AG09309 (cell line): ENCODE measurements at regions not wholly inside any gene's neighbourhood (a gene's known extent, or its start where the extent isn't known, plus 50 kb on each side); places are given as distances from the start of the nearest gene placed in this dataset.

Experiments
- DNase-seq: peaks from one replicate; pipeline ENCODE4 v3.0.0-alpha.2; 2010; ENCODE audit warnings: low read depth
- H3K4me3 ChIP-seq: 2 replicates; pipeline ENCODE4 v1.5.1; 2011; ENCODE audit warnings: mild to moderate bottlenecking, low read depth, low read length, moderate library complexity; ENCODE audit not compliant: control insufficient read depth
- TF ChIP-seq, protein P1 (sequence below): IDR thresholded peaks from 2 replicates; pipeline ENCODE4 v1.5.1; 2011; ENCODE audit warnings: mild to moderate bottlenecking, low read depth, low read length, inconsistent platforms; ENCODE audit not compliant: insufficient read depth, control insufficient read depth; ENCODE audit errors: missing control alignments

GRCh38 chr17:73725794-73726515, 81.7 kb upstream of the SDK2 start:
- no peak overlapping the region for H3K4me3 ChIP-seq
- TF ChIP-seq, protein P1, sequence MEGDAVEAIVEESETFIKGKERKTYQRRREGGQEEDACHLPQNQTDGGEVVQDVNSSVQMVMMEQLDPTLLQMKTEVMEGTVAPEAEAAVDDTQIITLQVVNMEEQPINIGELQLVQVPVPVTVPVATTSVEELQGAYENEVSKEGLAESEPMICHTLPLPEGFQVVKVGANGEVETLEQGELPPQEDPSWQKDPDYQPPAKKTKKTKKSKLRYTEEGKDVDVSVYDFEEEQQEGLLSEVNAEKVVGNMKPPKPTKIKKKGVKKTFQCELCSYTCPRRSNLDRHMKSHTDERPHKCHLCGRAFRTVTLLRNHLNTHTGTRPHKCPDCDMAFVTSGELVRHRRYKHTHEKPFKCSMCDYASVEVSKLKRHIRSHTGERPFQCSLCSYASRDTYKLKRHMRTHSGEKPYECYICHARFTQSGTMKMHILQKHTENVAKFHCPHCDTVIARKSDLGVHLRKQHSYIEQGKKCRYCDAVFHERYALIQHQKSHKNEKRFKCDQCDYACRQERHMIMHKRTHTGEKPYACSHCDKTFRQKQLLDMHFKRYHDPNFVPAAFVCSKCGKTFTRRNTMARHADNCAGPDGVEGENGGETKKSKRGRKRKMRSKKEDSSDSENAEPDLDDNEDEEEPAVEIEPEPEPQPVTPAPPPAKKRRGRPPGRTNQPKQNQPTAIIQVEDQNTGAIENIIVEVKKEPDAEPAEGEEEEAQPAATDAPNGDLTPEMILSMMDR, result no peak
- DNase-seq, result no peak

DNA sequence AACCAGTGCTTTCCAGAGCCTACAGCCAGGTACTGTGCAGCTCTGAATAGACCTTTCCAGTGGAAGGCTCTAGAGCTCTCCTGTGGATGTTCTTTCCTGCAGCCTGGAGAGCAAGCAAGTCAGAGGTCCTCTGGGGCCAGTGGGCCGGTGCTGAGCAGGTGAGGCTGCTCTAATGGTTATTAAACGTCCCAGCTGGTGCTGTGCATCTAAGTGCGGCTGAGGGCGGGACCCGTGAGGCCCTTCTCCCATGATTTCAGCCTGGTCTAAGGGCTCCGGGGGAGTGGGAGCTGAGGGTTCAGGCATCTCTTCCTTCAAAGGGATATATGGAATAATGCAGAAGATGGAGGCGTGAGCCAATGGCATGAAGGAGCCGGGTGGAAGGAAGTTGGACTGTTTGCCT, 83.7 kb upstream of the SDK2 start:
- TF ChIP-seq, protein P1, result no peak
- H3K4me3 ChIP-seq, result no peak overlapping the region
- DNase-seq, result no peak

DNA sequence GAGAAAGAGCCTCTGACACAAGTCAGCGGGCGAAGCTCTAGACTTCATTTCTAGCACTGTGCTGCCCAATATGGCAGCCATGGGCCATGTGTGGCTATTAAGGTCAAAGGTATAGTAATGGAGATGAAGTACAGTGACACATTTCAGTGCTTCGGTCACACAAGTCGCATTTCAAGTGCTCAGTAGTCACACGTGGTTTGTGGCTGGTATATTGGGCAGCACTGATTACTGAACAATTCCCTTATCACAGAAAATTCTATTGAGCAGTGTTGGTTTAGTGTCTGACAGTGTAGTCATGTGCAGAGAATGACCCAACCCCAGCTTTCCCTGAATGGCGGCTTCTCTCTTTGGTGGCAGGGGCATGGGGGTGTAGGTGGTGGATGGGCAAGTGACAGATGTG, 84.9 kb upstream of the SDK2 start:
- DNase-seq, result no peak
- TF ChIP-seq, protein P1, result no peak
- H3K4me3 ChIP-seq, result no peak overlapping the region

GRCh38 chr17:73731733-73732132, 87.5 kb upstream of the SDK2 start:
- no peak overlapping the region for H3K4me3 ChIP-seq
- TF ChIP-seq, protein P1, result no peak
- no peak for DNase-seq

DNA sequence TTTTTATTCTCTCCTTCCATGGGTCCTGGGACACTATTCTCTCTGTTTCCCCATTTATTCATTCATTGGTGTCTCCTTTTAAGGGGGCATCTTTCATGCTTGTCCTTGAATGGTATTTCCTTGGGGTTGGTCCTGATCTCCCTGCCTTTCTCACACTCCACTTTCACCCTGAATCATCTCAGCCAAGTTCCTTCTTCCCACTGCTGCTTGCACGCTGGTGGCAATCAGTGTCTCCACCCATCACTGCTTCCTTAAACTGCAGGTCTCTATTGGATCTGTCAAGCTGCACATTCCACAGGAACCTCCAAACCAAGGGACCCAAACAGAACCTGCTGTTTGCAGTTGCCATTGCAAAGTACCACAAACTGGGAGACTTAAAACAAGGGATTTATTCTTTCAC, 89.3 kb upstream of the SDK2 start:
- TF ChIP-seq, protein P1, result no peak
- DNase-seq, result no peak
- H3K4me3 ChIP-seq, result no peak overlapping the region

GRCh38 chr17:73735245-73735644, 91.0 kb upstream of the SDK2 start:
- TF ChIP-seq, protein P1, result no peak
- no peak for DNase-seq
- no peak overlapping the region for H3K4me3 ChIP-seq
